ENCODE measurements at regions not wholly inside any gene's neighbourhood (a gene's known extent, or its start where the extent isn't known, plus 50 kb on each side); places are given as distances from the start of the nearest gene placed in this dataset.

DNA sequence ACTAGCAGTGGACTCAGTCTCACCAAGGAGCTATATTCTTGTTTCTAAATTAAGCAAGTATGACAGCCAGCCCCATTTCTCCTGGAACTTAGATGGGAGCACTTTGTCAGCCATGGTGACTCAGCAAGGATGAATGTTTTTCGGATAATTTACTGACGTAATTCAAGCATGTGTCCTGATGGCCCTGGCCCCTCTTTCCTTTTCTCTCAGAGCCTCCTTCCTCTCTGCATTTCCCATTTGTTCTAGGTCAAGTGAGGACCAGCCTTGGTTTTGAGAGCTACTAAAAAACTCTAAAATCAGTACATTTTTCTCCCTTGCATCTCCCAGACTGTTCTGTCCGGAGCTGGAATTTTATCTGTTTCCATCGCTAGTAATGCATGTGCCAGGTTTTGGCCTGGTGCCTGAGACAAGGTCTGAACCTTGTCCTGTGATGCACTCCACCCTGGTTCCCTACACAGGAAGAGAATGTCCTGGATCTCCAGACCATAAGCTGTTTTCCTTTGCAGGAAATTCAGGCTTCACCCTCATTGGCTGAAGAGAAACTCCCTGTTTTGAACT, 256.6 kb upstream of the ROPN1 start:
- no peak for DNase-seq

- no peak for DNase-seq
Observed at GRCh38 chr3:124249038-124249437, 257.1 kb upstream of the ROPN1 start.

DNA sequence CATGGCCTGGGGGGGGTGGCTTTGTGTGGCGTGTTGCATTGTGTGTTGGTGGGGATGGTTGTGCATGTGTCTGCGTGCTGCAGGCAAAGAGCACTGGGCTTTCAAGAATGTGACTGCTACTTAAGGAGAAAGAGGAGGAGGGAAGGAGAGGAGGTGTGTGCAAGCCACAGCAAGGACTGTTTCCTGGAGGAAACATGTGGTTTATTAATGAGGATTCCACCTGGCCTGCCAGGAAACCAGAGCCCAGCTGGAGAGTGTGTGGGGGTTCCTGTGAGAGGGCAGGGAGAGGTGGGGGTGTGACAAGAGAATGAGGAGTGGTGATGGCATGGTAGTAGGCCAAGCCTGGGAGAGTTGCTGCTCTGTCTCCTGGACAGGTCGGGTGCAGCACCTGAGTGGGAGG, 258.1 kb upstream of the ROPN1 start:
- DNase-seq: no peak

DNA sequence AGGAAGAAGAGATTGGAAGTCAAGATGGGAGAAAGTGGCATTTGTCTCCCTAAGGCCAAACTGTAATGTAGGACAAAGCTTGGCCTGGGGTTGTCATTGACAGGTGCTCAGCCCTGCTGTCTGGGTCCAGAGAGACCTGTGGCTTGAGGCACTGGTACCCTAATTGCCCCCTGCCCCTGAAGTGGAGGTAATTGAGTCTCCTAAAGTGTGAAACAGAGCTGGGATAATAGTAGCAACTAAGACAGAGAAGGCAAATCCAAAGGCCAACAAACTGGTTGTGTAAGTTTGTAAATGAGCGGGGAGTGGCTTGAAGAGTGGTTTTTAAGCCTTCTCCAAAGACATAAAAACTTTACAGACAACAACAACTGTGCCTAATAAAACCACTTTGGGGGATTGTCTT, 264.2 kb upstream of the ROPN1 start:
- no peak for DNase-seq

DNA sequence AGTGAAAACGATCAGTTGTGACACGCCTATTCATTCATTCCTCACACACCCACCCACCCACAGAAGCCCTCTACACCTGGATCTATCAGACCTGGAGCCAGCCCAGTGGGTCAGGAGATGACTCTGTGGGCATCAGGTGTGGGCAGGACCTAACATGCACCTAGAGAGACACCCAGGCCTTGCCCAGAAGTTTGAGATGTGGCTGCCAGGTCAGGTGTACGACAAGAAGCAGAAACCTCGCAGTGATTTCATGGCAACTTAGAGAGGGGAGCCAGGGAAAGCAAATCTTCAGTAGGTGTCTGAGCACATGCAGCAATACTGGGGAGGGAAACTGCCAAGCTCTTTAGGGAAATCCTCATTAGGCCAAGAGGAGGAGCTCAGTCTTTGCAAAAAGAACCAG, 264.7 kb upstream of the ROPN1 start:
- no peak for DNase-seq

- DNase-seq: no peak
Observed at GRCh38 chr3:124257336-124257864, 265.5 kb upstream of the ROPN1 start.

GRCh38 chr3:124258057-124258500, 266.2 kb upstream of the ROPN1 start:
- DNase-seq: no peak

DNA sequence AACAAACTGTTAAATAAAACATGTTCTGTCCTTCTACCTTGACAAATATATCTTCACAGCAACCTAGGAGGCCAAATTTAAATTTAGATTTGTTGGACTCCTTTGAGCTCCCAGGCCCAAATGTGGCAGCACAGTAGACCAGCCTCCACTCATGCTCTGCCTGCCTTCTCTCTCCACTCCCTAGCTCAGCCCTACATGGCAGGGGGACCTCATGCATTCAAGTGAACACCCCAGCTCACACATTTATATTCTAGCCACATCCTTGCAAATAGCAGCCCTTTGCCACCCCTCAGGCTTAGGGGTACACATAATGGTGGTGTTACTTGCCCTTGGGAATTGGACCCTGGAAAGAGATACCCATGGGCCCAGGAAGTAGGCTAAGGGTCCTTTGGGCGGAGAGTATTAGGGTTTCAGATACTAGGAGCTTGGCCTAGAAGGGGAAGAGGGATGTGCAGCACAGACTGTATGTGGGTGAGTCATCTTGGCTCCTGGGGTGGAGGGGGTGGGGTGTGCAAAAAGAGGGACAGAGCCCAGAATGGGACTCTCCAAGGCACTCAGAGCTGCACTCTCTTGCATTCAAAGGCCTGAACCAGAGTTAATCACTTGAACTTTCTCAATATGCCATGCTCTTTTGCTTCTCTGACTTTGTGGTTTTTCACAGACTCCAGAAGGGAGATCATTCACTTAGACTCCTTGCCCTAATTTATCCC, 268.4 kb upstream of the ROPN1 start:
- DNase-seq: no peak

- DNase-seq: no peak
Observed at GRCh38 chr3:124261306-124261705, 269.4 kb upstream of the ROPN1 start.

DNA sequence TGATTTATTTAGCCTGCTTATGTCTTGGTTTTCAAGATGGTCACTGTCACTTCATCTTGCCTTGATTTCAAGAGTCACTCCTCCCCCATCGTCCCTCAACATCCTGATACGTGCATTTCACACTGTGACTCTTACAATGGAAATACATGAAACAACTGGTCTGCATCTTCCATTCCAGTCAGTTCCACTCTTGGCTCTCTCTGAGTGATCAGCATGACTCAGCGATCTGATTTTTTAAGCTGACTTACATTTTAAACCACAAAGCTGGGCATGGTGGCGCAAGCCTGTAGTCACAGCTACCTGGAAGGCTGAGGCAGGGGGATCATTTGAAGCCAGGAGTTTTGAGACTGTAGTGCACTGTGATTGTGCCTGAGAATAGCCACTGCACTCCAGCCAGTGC, 271.2 kb upstream of the ROPN1 start:
- DNase-seq: no peak

DNA sequence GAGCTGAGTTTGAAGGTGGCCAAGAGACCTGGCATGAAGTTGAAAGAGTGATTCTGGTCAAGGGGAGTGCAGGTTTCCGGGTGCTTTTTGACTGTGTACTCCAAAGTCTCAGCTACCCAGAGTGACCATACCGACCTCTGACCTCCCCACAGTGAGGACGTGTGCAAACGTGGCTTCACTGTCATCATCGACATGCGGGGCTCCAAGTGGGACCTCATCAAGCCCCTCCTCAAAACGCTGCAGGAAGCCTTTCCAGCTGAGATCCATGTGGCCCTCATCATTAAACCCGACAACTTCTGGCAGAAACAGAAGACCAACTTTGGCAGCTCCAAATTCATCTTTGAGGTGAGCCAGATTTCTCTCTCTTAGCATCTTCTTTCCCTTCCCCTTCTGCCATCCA, 272.4 kb upstream of the ROPN1 start:
- no peak for DNase-seq

DNA sequence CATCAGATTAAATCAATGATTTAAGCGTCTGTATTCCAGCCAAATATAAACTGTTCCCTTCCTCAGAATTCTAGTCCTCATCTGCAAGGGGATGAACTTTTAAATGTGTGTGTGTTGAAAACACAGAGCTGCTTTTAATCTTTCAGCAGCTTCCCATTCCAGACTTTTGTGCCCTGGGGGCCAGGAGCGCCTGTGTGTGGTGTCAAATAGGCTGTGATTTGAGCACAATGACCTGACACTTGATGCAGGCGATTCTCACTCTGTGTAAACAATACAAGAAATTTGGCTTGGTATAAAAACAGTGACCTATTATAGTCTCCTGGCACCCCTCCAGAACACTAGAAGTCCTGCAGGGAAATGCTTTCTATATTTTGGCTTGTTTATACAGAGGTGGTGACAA, 274.6 kb upstream of the ROPN1 start:
- no peak for DNase-seq

GRCh38 chr3:124267406-124267805, 275.5 kb upstream of the ROPN1 start:
- no peak for DNase-seq

DNA sequence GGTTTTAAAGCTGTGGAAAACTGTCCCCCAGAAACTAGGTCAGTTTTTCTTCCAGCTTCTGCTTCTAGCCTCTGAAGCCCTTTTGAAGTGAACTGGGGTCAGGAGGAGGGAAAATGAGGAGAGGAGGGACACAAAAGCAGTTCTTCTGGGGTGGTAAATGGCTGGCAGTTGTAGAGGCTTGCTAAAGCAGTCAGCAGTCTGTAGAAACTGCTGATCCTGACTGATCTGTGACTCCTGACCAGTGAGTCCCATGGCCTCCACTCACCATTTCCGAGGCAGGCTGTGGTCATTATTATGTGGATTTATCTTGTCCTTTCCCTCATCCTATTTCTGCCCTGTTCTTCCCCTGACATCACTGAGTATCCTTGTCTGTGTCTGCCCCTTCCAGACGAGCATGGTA, 276.4 kb upstream of the ROPN1 start:
- no peak for DNase-seq

GRCh38 chr3:124269619-124270018, 277.7 kb upstream of the ROPN1 start:
- no peak for DNase-seq

DNA sequence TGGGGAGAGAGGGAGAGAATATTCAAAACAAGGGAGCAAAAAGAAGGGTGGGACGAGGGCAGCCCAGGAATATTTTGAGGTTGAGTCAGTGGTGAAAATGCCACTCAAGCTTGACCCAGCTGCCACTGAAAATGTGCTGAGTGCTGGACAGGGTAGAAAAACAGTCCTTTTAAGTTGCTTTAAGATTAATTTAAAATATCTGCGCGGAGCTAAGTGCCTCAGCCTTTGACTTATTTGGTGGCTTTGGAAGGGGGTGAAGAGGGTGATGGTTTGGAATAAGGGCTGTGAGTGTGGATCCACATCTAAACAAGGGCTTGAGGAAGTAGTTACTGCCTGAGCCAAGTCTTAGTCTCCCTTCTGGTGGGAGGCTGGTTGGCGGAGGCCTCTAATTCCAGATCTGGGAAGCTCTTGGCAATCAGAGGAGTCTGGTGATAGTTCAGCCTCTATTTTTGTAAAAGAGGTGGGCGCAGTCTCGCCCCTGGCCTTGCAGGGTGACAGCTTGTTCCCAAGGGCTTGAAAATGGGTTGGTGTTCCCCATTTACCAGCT, 280.8 kb upstream of the ROPN1 start:
- DNase-seq: no peak

GRCh38 chr3:124273651-124274050, 281.7 kb upstream of the ROPN1 start:
- DNase-seq: no peak

DNA sequence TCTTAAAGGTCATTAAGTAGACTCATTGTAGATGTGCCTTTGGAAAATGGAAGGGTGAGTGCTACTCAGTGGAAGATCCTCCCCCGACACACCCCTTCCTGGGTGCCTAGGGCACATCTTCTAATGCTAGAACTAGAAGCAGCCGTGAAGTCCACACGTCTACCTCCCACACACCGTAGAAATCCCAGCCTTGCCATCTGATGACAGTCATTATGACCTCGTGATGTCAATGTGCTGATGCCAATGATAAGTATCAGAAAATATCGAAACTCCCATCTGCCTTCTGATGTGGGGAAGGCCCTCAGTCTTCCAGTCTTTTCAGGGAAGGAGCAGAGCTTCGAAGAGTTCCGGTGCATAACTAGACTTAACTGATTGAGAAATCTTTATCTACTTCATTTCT, 282.1 kb upstream of the ROPN1 start:
- no peak for DNase-seq

- DNase-seq: no peak
Observed at GRCh38 chr3:124275412-124275811, 283.5 kb upstream of the ROPN1 start.

DNA sequence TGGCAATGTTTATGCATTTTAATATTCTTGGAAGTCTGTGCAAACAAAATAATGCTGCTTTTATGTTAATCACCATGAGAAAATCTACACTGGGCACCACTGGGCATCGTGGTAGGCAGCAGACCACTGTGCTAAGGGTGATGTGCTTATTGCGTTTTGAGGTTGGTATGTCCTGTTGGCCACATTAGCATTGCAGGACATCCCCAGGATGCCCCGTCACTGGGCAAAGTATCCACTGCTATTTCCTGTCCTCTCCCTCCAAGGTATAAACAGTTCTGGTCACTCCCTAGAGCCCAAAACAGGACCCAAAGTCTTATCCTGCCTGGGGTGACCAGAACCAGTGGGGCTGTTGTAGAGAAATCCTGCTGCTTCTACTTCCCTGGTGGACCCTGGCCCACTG, 284.2 kb upstream of the ROPN1 start:
- no peak for DNase-seq

- DNase-seq: no peak
Observed at GRCh38 chr3:124276539-124277143, 284.7 kb upstream of the ROPN1 start.

GRCh38 chr3:124277144-124277890, 285.4 kb upstream of the ROPN1 start:
- no peak for DNase-seq
